ENCODE measurements at regions not wholly inside any gene's neighbourhood (a gene's known extent, or its start where the extent isn't known, plus 50 kb on each side); places are given as distances from the start of the nearest gene placed in this dataset.
A peak's percentile ranks its signal among the peaks of the same experiment; 100 is the strongest.

GRCh38 chr4:175376287-175376977 lies 435.6 kb downstream of the GPM6A start:
- DNase-seq (ENCODE audit: low read depth) = no peak

GRCh38 chr4:175377203-175377602 lies 434.9 kb downstream of the GPM6A start:
- no peak for DNase-seq (ENCODE audit: low read depth)

- no peak for DNase-seq (ENCODE audit: low read depth)
Observed at GRCh38 chr4:175378372-175378771, 433.7 kb downstream of the GPM6A start.

GRCh38 chr4:175380841-175381240 lies 431.2 kb downstream of the GPM6A start:
- DNase-seq (ENCODE audit: low read depth) = no peak

- no peak for DNase-seq (ENCODE audit: low read depth)
Observed at GRCh38 chr4:175385797-175386196, 426.3 kb downstream of the GPM6A start.

- DNase-seq (ENCODE audit: low read depth) = no peak
Observed at GRCh38 chr4:175386776-175387507, 425.1 kb downstream of the GPM6A start.

GRCh38 chr4:175394208-175394607 lies 417.9 kb downstream of the GPM6A start:
- no peak for DNase-seq (ENCODE audit: low read depth)

- no peak for DNase-seq (ENCODE audit: low read depth)
Observed at GRCh38 chr4:175405961-175406360, 406.1 kb downstream of the GPM6A start.

- DNase-seq (ENCODE audit: low read depth) = no peak
Observed at GRCh38 chr4:175407926-175408325, 404.1 kb downstream of the GPM6A start.

- DNase-seq (ENCODE audit: low read depth) = no peak
Observed at GRCh38 chr4:175411251-175411650, 400.8 kb downstream of the GPM6A start.

GRCh38 chr4:175412161-175412560 lies 399.9 kb downstream of the GPM6A start:
- DNase-seq (ENCODE audit: low read depth) = peak; percentile 59

GRCh38 chr4:175412746-175413145 lies 399.3 kb downstream of the GPM6A start:
- peak; percentile 58 for DNase-seq (ENCODE audit: low read depth)

GRCh38 chr4:175413561-175413960 lies 398.5 kb downstream of the GPM6A start:
- DNase-seq (ENCODE audit: low read depth) = no peak

GRCh38 chr4:175414602-175415001 lies 397.5 kb downstream of the GPM6A start:
- no peak for DNase-seq (ENCODE audit: low read depth)

- DNase-seq (ENCODE audit: low read depth) = no peak
Observed at GRCh38 chr4:175418516-175418915, 393.5 kb downstream of the GPM6A start.

- DNase-seq (ENCODE audit: low read depth) = peak; percentile 95
Observed at GRCh38 chr4:175419236-175419718, 392.8 kb downstream of the GPM6A start.

GRCh38 chr4:175421506-175421905 lies 390.6 kb downstream of the GPM6A start:
- DNase-seq (ENCODE audit: low read depth) = no peak

GRCh38 chr4:175422331-175422730 lies 389.7 kb downstream of the GPM6A start:
- DNase-seq (ENCODE audit: low read depth) = no peak

GRCh38 chr4:175424111-175424510 lies 388.0 kb downstream of the GPM6A start:
- DNase-seq (ENCODE audit: low read depth) = no peak

- DNase-seq (ENCODE audit: low read depth) = no peak
Observed at GRCh38 chr4:175427751-175428150, 384.3 kb downstream of the GPM6A start.

GRCh38 chr4:175431694-175432093 lies 380.4 kb downstream of the GPM6A start:
- no peak for DNase-seq (ENCODE audit: low read depth)

- DNase-seq (ENCODE audit: low read depth) = no peak
Observed at GRCh38 chr4:175435381-175435783, 376.7 kb downstream of the GPM6A start.

GRCh38 chr4:175436196-175436595 lies 375.9 kb downstream of the GPM6A start:
- no peak for DNase-seq (ENCODE audit: low read depth)

- DNase-seq (ENCODE audit: low read depth) = no peak
Observed at GRCh38 chr4:175440786-175441185, 371.3 kb downstream of the GPM6A start.
